ENCODE measurements at regions not wholly inside any gene's neighbourhood (a gene's known extent, or its start where the extent isn't known, plus 50 kb on each side); places are given as distances from the start of the nearest gene placed in this dataset.
"Not testable (repeated sequence)": the region's sequence is repeated elsewhere in the genome, so short reads cannot be mapped to it uniquely, and the experiment has no call there.

DNA sequence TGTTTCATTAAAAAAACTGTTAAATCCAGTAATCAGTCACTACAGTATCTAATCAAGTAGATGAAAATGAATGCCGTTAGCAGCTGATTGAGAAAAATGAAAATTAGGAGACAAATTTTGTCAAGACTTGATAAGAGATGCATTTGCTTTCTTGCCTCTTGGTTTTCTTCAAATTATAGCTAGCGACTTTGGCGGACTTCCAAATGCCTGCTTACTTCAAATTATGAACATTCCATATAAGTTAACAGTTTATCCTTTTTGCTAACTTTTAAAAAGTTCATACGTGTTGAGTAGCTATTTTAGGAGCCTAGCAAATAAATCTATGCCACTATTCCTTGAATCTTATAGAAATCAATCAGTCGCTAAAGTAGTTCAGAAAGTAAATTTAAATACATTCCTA, 58.8 kb downstream of the PPP4R3C start:
- DNase-seq (ENCODE audit: low read depth in 2 of 2), result no peak

DNA sequence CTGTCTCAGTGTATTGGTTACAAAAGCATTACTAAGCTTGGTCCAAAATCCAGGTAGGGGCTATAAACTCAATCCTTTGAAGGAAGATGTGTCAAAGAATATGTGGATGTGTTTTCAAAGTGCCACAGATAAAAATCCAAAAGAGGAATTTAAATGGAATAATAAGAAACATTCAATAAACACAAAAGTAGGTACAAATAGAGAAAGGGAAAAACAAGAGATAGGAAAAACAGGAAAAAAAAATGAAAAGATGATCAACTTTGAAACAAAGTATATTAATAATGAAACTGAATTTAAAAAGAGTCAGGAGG, 64.0 kb downstream of the PPP4R3C start:
- DNase-seq (ENCODE audit: low read depth in 2 of 2), result no peak

DNA sequence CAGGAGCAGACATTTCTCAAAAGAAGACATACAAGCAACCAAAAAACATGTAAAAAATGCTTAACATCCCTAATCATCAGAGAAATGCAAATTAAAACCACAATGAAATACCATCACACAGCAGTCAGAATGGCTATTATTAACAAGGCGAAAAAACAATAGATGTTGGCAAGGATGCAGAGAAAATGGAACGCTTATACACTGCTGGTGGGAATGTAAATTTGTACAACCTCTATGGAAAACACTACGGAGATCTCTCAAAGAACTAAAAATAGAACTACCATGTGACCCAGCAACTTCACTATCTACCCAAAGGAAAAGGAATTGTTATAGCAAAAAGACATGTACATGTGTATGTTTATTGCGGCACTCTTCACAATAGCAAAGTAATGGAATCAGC, 71.5 kb downstream of the PPP4R3C start:
- no peak for DNase-seq (ENCODE audit: low read depth in 2 of 2)

DNA sequence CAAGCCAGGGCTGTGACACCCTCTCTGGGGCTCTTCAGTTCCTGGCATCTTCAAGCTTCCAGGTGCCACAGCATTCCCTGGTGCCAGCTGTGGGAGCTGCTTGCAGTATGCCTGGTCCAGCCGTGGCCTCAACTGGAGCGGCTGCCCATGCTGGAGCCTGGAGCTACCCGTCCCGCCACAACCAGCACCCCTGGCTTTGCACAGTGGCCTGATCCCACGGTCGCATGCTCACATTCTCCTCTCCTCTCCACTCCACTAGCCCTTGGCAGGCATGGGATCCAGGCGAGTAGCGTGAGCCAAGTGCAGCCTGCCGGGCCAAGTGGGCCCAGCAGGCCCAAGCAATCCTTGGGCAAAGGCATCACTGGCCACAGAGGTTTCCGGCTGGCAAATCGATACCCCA, 81.7 kb downstream of the PPP4R3C start:
- no peak for DNase-seq (ENCODE audit: low read depth in 2 of 2)

DNA sequence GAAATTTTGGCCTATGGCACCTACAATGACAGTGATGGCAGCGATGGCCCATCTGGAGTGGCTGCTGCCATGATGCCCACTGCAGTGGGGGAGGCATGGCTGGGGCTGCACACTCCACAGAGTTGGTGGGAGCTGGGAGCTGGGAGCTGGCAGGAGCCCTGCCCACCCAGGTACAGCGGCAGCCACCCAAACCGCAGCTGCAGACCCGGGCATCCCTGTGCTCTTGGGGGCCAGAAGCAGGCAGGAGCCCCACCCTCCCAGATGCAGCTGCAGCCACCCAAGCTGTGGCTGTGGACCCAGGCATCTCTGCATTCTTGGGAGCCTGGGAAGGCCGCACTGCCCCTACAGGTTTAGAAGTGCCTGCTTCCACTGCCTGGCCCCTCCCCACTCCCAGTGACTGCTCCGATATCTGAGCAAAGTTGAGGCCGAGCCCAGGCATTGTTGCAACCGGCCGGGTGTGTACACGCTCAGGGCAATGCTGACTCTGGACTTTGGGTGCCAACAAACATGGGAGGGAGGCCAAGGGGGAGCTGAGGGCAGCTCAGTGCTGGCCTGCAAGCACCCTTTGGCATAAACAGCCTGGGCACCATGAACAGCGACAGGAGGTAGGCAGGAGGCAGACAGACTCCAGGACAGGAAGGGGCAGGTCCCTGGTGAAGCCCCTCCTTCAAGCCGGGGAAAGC, 82.8 kb downstream of the PPP4R3C start:
- no peak for DNase-seq (ENCODE audit: low read depth in 2 of 2)

DNA sequence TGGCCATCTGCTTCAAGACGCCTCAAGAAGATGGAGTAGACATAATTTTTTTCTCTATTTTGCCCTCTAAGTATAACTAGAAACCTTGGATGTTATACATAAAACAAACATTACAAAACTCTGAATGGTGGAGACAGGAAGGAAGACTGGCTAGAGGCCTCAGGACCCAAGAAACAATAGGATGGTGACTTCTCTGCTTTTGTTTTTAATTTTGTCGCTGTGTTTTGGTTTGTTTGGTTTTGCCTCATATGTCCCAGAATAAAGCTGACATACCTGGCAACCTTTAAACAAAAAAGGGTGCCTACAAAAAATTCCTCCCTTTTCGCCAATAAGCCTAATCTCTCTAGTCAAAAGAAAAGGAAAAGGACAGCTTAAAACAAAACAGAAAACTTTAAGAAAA, 109.1 kb downstream of the PPP4R3C start:
- no peak for DNase-seq (ENCODE audit: low read depth in 2 of 2)

DNA sequence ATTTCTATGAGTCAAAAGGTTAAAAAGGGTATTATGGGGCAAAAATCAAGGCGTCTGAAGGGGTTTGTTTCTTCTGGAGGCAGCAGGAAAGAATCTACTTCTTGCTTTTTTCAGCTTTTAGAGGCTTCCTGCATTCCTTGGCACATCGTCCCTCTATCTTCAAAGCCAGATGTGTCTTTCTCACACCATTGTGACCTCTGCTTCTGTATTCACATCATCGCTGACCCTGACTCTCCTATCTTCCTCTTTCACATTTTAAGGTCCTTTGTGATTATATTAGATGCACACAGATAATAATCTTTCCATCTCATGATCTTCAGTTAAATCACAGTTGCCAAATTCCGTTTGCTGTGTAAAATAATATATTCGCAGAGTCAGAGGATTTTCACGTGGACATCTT, 112.7 kb downstream of the PPP4R3C start:
- DNase-seq (ENCODE audit: low read depth in 2 of 2), result no peak

DNA sequence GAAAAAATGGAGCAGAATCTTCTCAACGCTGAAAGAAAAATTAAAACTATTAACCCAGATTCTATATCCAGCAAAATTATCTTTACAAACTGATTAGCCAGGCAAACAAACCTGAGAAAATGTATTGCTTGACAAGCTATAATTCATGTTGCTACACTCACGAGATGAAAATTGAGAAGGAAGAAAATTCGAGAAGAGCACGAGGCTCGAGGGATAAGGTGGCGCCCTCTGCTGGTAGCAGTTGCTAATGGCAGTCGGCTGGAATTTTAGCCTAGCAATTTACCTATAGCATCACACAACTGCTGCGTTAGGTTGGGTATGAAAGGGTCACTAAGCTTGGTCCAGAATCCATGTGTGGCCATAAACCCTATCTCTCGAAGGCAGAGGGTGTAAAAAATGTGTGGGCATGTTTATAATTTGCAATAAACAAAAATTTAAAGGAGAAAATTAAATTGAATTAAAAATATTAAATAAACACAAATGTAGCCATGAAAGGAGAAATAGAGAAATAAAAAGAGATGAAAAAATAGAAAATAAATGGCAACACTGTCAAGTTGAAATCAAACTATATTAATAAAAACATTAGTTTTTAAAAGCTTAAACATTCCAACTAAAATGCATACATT, 126.6 kb downstream of the PPP4R3C start:
- peak in 1 of 2 donors; percentile 15 for DNase-seq (ENCODE audit: low read depth in 2 of 2)

DNA sequence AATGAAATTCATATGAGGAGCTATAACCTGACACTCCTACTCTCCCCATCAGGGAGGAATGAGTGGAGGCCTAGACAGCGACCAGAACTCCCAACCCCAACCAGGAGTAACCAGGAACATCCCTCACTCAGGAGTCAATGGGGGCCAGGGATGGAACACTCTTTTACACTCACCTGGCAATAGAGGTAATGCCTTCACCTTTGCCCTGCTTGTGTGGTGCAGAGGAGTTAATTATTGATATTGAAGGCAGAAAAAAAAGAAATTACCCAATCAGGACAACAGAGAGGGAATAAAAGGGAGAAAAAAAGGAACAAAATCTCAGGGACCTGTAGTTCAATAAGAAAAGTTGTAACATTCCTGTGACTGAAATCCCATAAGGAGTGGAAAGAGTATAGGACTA, 141.5 kb downstream of the PPP4R3C start:
- no peak for DNase-seq (ENCODE audit: low read depth in 2 of 2)

DNA sequence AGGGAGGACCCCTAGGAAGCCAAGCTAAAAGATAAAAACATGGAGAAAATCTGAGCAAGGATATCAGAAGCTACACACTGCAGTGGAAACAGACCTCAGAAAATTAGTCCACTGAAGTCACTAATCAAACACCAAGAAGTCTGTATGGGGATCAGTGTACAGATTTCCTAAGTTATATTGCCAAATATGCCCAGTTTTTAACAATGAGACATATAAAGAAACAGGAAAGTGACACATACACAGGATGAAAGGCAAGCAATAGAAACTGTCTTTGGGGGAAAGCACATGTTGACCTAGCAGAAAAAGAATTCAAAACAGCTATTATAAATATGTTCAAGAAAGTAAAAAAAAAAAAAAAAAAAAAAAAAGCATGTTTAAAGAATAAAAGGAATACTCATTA, 153.7 kb downstream of the PPP4R3C start:
- no peak for DNase-seq (ENCODE audit: low read depth in 2 of 2)

GRCh38 chrX:27307546-27307945, 155.6 kb downstream of the PPP4R3C start:
- no peak for DNase-seq (ENCODE audit: low read depth in 2 of 2)

DNA sequence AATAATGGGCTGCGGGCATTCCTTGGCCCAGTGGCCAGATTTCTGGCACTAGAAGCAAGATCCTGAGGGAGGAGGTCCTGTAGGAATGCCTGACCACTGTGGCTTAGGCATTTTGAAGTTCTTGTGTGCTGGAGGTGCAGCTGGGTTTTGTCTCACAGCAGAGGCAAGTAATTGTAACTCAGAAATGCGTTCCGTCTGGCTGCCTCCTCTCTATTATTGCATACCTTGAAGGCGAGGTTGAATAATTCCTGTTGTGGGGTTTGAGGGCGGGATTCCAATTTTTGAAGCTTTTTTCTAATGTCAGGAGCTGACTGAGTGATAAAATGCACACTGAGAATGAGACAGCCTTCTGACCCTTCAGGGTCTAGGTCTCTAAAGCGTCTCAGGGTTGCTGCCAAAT, 170.6 kb downstream of the PPP4R3C start:
- not testable (repeated sequence) for DNase-seq (ENCODE audit: low read depth in 2 of 2)

DNA sequence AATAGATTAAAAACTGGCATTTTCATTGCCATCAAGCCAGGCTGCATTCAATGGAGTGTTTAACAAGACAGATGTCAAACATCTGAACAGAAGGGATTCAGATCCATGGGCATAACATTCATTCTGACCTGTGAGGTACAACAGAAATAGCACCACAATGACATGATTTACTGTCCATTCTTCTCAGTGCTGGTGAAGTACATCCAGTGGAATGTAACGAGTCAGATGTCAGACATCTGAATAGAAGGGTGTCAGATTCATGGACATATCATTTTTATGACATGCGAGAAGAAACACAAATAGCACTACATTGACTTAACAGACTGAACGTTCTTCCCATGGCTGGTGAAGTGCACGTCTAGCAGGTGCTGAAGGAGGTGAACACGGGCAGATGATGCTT, 186.4 kb downstream of the PPP4R3C start:
- DNase-seq (ENCODE audit: low read depth in 2 of 2), result no peak

GRCh38 chrX:27254656-27255055, 208.5 kb downstream of the PPP4R3C start:
- DNase-seq (ENCODE audit: low read depth in 2 of 2), result no peak

- DNase-seq (ENCODE audit: low read depth in 2 of 2), result no peak
Observed at GRCh38 chrX:27251369-27251768, 211.8 kb downstream of the PPP4R3C start.

GRCh38 chrX:27242581-27242980, 220.6 kb downstream of the PPP4R3C start:
- DNase-seq (ENCODE audit: low read depth in 2 of 2), result no peak

- DNase-seq (ENCODE audit: low read depth in 2 of 2), result no peak
Observed at GRCh38 chrX:27241981-27242380, 221.2 kb downstream of the PPP4R3C start.

DNA sequence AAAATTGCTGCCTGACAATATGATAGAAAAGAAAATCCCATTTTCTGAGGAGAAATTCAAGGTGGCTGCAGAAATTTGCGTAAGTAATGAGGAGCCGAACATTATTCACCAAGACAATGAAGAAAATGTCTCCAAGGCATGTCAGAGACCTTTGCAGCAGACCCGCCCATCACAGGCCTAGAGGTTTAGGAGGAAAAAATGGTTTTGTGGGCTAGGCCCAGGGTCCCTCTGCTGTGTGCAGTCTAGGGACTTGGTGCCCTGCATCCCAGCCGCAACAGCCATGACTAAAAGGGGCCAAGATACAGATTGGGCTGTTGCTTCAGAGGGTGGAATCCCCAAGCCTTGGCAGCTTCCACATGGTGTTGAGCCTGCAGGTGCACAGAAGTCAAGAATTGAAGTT, 223.1 kb downstream of the PPP4R3C start:
- not testable (repeated sequence) for DNase-seq (ENCODE audit: low read depth in 2 of 2)

GRCh38 chrX:27236681-27237080, 226.5 kb downstream of the PPP4R3C start:
- no peak for DNase-seq (ENCODE audit: low read depth in 2 of 2)

- DNase-seq (ENCODE audit: low read depth in 2 of 2), result no peak
Observed at GRCh38 chrX:27229721-27230120, 233.4 kb downstream of the PPP4R3C start.

DNA sequence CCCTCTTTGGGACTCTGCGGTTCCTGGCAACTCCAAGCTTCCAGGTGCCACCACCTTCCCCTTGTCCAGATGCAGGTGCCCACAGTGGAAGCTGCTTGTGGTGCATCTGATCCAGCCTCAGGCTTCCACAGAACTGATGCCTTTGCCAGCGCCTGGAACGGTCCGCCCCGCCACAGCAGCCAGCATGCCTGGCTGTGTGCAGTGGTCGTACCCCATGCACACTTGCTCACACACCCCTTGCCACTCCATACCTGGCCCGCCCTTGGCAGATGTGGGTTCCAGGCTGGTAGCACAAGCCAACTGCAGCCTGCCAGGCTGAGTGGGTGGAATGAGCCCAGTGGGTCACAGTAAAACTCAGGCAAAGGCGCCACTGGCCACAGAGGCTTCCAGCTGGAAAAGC, 240.5 kb downstream of the PPP4R3C start:
- no peak for DNase-seq (ENCODE audit: low read depth in 2 of 2)

GRCh38 chrX:27186671-27187070, 276.5 kb downstream of the PPP4R3C start:
- DNase-seq (ENCODE audit: low read depth in 2 of 2), result peak in 1 of 2 donors; percentile 1

DNA sequence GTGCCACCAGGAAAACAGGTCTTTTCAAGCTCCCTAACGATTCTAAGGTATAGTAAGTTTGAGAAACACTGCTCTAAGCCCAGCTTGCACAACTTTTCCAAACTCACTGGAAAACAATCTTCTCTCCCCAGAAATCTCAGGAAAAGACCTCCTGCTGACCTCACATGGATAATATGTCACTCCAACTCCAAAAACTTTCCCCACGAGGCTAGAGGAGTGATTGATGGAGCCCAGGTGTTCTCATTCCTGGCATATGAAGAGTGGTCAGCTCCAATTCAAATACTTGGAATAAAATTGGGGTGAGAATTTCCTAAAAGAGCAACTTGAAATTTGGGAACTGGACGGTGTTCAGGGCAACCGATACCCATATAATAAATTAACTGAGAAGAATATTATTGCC, 299.9 kb downstream of the PPP4R3C start:
- DNase-seq (ENCODE audit: low read depth in 2 of 2), result no peak

DNA sequence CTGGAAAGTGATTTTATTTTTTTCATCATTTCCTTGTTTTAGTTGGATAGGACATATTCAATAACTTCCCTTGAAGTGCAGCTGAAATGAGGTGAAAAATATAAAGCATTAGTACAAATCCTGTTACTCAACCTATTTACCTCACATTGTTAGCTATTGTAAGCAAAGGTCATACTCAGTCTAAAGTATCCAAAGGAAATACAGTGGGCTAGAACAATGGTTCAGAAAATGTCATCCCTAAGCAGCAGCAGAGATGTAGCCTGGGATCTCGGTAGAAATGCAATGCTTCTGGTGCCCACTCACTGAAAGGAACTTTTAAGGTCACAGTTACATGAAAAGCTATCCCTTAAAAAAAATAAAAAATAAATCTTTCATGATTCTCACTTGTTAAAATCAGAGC, 300.6 kb downstream of the PPP4R3C start:
- DNase-seq (ENCODE audit: low read depth in 2 of 2), result no peak
